Osteoblast (primary cell): ENCODE measurements at regions not wholly inside any gene's neighbourhood (a gene's known extent, or its start where the extent isn't known, plus 50 kb on each side); places are given as distances from the start of the nearest gene placed in this dataset.

Experiments
- DNase-seq: peaks from one replicate; pipeline ENCODE4 v3.0.0; 2011; ENCODE audit warnings: low spot score, mixed read lengths; ENCODE audit not compliant: insufficient read length; ENCODE audit errors: missing footprints
- H2AFZ ChIP-seq: 2 replicates; pipeline ENCODE4 v1.6.0; 2011; ENCODE audit warnings: mild to moderate bottlenecking, low read length
- H3K27ac ChIP-seq: 2 replicates; pipeline ENCODE4 v1.5.1; 2011; ENCODE audit warnings: mild to moderate bottlenecking, low read depth, low read length, moderate library complexity
- H3K27me3 ChIP-seq: 2 replicates; pipeline ENCODE4 v1.6.0; 2012; ENCODE audit warnings: mild to moderate bottlenecking, control low read depth, inconsistent platforms, low read length, moderate library complexity; ENCODE audit not compliant: insufficient read depth
- H3K36me3 ChIP-seq: 2 replicates; pipeline ENCODE4 v1.5.1; 2011; ENCODE audit warnings: mild to moderate bottlenecking, low read length, control low read depth, moderate library complexity; ENCODE audit not compliant: insufficient read depth
- H3K4me1 ChIP-seq: 2 replicates; pipeline ENCODE4 v1.5.1; 2011; ENCODE audit warnings: mild to moderate bottlenecking, low read length, control low read depth, moderate library complexity; ENCODE audit not compliant: insufficient read depth
- H3K4me2 ChIP-seq: 2 replicates; pipeline ENCODE4 v1.6.0; 2011; ENCODE audit warnings: mild to moderate bottlenecking, low read length; ENCODE audit not compliant: insufficient read depth
- H3K4me3 ChIP-seq: fragments of 200-600 bp; sonication (generic); 3 replicates; pipeline ENCODE4 v1.5.1; 2012; ENCODE audit warnings: mild to moderate bottlenecking, low read length, inconsistent platforms; ENCODE audit not compliant: insufficient read depth
- H3K79me2 ChIP-seq: 2 replicates; pipeline ENCODE4 v1.6.0; 2012; ENCODE audit warnings: mild to moderate bottlenecking, low read length, control low read depth, inconsistent platforms; ENCODE audit not compliant: insufficient read depth
- H3K9me3 ChIP-seq: 2 replicates; pipeline ENCODE4 v1.5.1; 2011; ENCODE audit warnings: low read depth, low read length, control low read depth
- H4K20me1 ChIP-seq: 2 replicates; pipeline ENCODE4 v1.6.0; 2012; ENCODE audit warnings: mild to moderate bottlenecking, low read length, control low read depth; ENCODE audit not compliant: insufficient read depth
- TF ChIP-seq, protein P1 (sequence below): IDR thresholded peaks from 2 replicates; pipeline ENCODE4 v1.5.1; 2011; ENCODE audit warnings: mild to moderate bottlenecking, low read depth, low read length, moderate library complexity; ENCODE audit errors: extremely low read depth

- Histone ChIP-seq H3K9me3 (no peaks in the 10 kb centered on the region), H3K4me2 (no peak overlapping the region), H4K20me1 (no peaks in the 10 kb centered on the region), H3K4me1 (no peaks in the 10 kb centered on the region), H3K27ac (no peak overlapping the region), H3K79me2 (no peaks in the 10 kb centered on the region), H3K27me3 (no peaks in the 10 kb centered on the region), H3K4me3 (no peak overlapping the region), H2AFZ (no peak overlapping the region), H3K36me3 (no peaks in the 10 kb centered on the region)
- DNase-seq, result no peak
- TF ChIP-seq, protein P1, sequence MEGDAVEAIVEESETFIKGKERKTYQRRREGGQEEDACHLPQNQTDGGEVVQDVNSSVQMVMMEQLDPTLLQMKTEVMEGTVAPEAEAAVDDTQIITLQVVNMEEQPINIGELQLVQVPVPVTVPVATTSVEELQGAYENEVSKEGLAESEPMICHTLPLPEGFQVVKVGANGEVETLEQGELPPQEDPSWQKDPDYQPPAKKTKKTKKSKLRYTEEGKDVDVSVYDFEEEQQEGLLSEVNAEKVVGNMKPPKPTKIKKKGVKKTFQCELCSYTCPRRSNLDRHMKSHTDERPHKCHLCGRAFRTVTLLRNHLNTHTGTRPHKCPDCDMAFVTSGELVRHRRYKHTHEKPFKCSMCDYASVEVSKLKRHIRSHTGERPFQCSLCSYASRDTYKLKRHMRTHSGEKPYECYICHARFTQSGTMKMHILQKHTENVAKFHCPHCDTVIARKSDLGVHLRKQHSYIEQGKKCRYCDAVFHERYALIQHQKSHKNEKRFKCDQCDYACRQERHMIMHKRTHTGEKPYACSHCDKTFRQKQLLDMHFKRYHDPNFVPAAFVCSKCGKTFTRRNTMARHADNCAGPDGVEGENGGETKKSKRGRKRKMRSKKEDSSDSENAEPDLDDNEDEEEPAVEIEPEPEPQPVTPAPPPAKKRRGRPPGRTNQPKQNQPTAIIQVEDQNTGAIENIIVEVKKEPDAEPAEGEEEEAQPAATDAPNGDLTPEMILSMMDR, result no peak
Observed at GRCh38 chr18:38284972-38285371, 719.4 kb upstream of the CELF4 start.

- H3K27ac ChIP-seq, result no peak overlapping the region
- no peak overlapping the region for H2AFZ ChIP-seq
- no peaks in the 10 kb centered on the region for H4K20me1 ChIP-seq
- DNase-seq, result no peak
- TF ChIP-seq, protein P1, result no peak
- no peak overlapping the region for H3K4me2 ChIP-seq
- H3K79me2 ChIP-seq, result no peaks in the 10 kb centered on the region
- H3K4me1 ChIP-seq, result no peaks in the 10 kb centered on the region
- no peaks in the 10 kb centered on the region for H3K9me3 ChIP-seq
- no peaks in the 10 kb centered on the region for H3K27me3 ChIP-seq
- no peaks in the 10 kb centered on the region for H3K36me3 ChIP-seq
- H3K4me3 ChIP-seq, result no peak overlapping the region
Observed at GRCh38 chr18:38263066-38263465, 697.5 kb upstream of the CELF4 start.

DNA sequence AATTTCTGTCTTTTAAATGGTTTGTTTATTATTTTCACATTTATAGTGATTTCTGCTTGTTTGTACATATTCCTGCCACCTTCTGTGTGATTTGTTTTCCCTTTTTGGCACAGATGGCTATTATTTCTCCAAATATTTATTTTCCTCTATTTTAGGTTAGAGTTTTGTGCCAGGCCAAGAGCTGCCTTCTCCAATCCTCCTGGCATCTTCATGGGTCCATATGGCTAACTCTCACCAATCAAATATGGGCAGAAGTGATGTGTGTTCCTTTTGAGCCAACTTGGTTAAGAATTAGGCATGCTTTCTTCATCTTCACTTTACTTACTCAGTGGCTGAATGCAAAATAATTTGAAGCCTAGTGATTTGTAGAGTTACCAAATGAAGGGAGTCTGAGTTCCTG, 697.1 kb upstream of the CELF4 start:
- H4K20me1 ChIP-seq, result no peaks in the 10 kb centered on the region
- no peaks in the 10 kb centered on the region for H3K79me2 ChIP-seq
- no peak overlapping the region for H3K4me2 ChIP-seq
- H2AFZ ChIP-seq, result no peak overlapping the region
- H3K9me3 ChIP-seq, result no peaks in the 10 kb centered on the region
- no peak for DNase-seq
- no peaks in the 10 kb centered on the region for H3K4me1 ChIP-seq
- H3K27me3 ChIP-seq, result no peaks in the 10 kb centered on the region
- H3K36me3 ChIP-seq, result no peaks in the 10 kb centered on the region
- H3K4me3 ChIP-seq, result no peak overlapping the region
- H3K27ac ChIP-seq, result no peak overlapping the region
- TF ChIP-seq, protein P1, result no peak

DNA sequence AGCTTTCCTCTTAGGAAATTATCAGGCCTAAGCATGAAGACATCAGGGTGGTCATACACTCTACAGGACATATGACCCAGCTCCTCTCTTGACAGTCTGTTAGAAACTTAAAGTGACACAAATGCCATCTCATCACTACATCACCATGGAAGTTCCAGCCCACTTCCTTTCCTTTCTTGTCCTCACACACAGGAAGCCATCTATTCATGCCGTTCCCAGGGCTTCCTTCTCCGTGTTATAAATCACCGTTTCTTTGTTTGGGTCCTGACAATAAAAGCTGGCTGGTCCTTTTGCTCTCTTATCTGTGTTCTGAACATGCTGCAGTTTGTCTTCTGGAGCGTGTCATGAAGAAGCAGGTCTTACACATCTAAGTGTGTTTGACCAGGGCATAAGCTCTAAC, 692.1 kb upstream of the CELF4 start:
- no peaks in the 10 kb centered on the region for H3K36me3 ChIP-seq

More for the DNA sequence above, 692.1 kb upstream of the CELF4 start:
- no peak for DNase-seq
- Histone ChIP-seq H3K4me3 (no peak overlapping the region), H3K27ac (no peak overlapping the region), H4K20me1 (no peaks in the 10 kb centered on the region), H3K4me1 (no peaks in the 10 kb centered on the region), H2AFZ (no peak overlapping the region), H3K79me2 (no peaks in the 10 kb centered on the region), H3K27me3 (no peaks in the 10 kb centered on the region), H3K9me3 (no peaks in the 10 kb centered on the region), H3K4me2 (no peak overlapping the region)
- TF ChIP-seq, protein P1, result no peak
